B cell (primary cell): ENCODE measurements at regions not wholly inside any gene's neighbourhood (a gene's known extent, or its start where the extent isn't known, plus 50 kb on each side); places are given as distances from the start of the nearest gene placed in this dataset.
"Not testable (repeated sequence)": the region's sequence is repeated elsewhere in the genome, so short reads cannot be mapped to it uniquely, and the experiment has no call there.

ENCODE experiments used
- ATAC-seq: fragments of 200-7000 bp; cut with Tn5 transposase; one replicate; pipeline ENCODE4 v1.10.0; 2021; ENCODE audit warnings: low read depth, mild to moderate bottlenecking, moderate number of reproducible peaks, moderate library complexity
- CTCF ChIA-PET: fragments of 350-600 bp; sonication (Branson Sonifier 250); formaldehyde crosslinking; loops from one replicate; lab custom pipeline; 2021; ENCODE audit warnings: antibody characterized with exemption, inconsistent platforms; lab: Charles Lee
- POLR2A ChIA-PET: fragments of 350-600 bp; sonication (Branson Sonifier 250); formaldehyde crosslinking; loops from one replicate; lab custom pipeline; 2021; ENCODE audit warnings: antibody characterized with exemption; lab: Charles Lee
- DNase-seq: peaks from one replicate; pipeline ENCODE4 v3.0.0; 2013
- H2AFZ ChIP-seq: 2 replicates; pipeline ENCODE4 v1.6.1; 2012; ENCODE audit warnings: mild to moderate bottlenecking, low read depth, low read length; ENCODE audit not compliant: insufficient read depth, poor library complexity, severe bottlenecking
- H3K27ac ChIP-seq, 2 donors: 1 replicate in 1 of 2; 2 replicates in 1 of 2; pipeline ENCODE4 v1.5.1; 2012 to 2013; ENCODE audit warnings: low read length in 2 of 2, mild to moderate bottlenecking in 2 of 2, moderate library complexity in 1 of 2
- H3K27me3 ChIP-seq, 4 experiments: fragments of 200-600 bp in 1 of 4; sonication (generic) in 1 of 4; replicated peaks in 1 of 4; 1 replicate in 2 of 4; 2 replicates in 2 of 4; pipeline versions ENCODE4 v1.6.1 to v1.7.0; 2013 to 2016; ENCODE audit warnings: low read length in 3 of 4, mild to moderate bottlenecking in 2 of 4, mixed read lengths in 1 of 4, moderate library complexity in 1 of 4; ENCODE audit not compliant: insufficient read depth in 4 of 4, control insufficient read depth in 3 of 4; ENCODE audit errors: control extremely low read depth in 1 of 4
- H3K36me3 ChIP-seq, 2 experiments: replicated peaks in 1 of 2; 1 replicate in 1 of 2; 2 replicates in 1 of 2; pipeline versions ENCODE4 v1.6.1 to v1.7.1; 2013; ENCODE audit warnings: low read length in 1 of 2; ENCODE audit not compliant: insufficient read depth in 2 of 2, control insufficient read depth in 1 of 2; ENCODE audit errors: control extremely low read depth in 1 of 2, extremely low read depth in 1 of 2
- H3K4me1 ChIP-seq, 2 donors: fragments of 200-600 bp in 1 of 2; sonication (generic) in 1 of 2; 1 replicate in 1 of 2; 2 replicates in 1 of 2; pipeline versions ENCODE4 v1.5.1 to v1.6.1; 2013 to 2017; ENCODE audit warnings: low read length in 2 of 2; ENCODE audit not compliant: control insufficient read depth in 2 of 2, insufficient read depth in 2 of 2
- H3K4me2 ChIP-seq: replicated peaks from 2 replicates; pipeline ENCODE3; 2012; ENCODE audit warnings: mild to moderate bottlenecking, low read depth, low read length; ENCODE audit not compliant: poor library complexity, severe bottlenecking
- H3K4me3 ChIP-seq, 5 experiments: fragments of 200-600 bp in 1 of 5; sonication (generic) in 1 of 5; 1 replicate in 3 of 5; 2 replicates in 2 of 5; pipeline versions ENCODE4 v1.5.1 to v1.7.0; 2011 to 2016; ENCODE audit warnings: low read length in 4 of 5, mild to moderate bottlenecking in 4 of 5, low read depth in 2 of 5, control low read depth in 1 of 5, moderate library complexity in 1 of 5; ENCODE audit not compliant: insufficient read depth in 1 of 5; ENCODE audit errors: control extremely low read depth in 1 of 5, extremely low read depth in 1 of 5
- H3K79me2 ChIP-seq: fragments of 200-600 bp; sonication (generic); one replicate; pipeline ENCODE4 v1.6.0; 2016; ENCODE audit warnings: low read length; ENCODE audit not compliant: control insufficient read depth, insufficient read depth
- H3K9ac ChIP-seq: fragments of 200-600 bp; sonication (generic); 2 replicates; pipeline ENCODE4 v1.6.1; 2017; ENCODE audit warnings: mild to moderate bottlenecking, low read length, moderate library complexity
- H3K9me3 ChIP-seq, 3 donors: one replicate each; pipeline versions ENCODE4 v1.6.1 to v1.7.1; 2013; ENCODE audit warnings: low read length in 2 of 3; ENCODE audit not compliant: control insufficient read depth in 2 of 3, insufficient read depth in 1 of 3; ENCODE audit errors: control extremely low read depth in 1 of 3
- H4K20me1 ChIP-seq: 2 replicates; pipeline ENCODE4 v1.6.0; 2012; ENCODE audit warnings: mild to moderate bottlenecking, low read length; ENCODE audit not compliant: insufficient read depth, control insufficient read depth, poor library complexity, severe bottlenecking
- H3K27ac Mint-ChIP-seq: one replicate; pipeline ENCODE4 v1.8.0; 2021; ENCODE audit warnings: mixed read lengths
- H3K27me3 Mint-ChIP-seq: one replicate; pipeline ENCODE4 v1.8.0; 2021; ENCODE audit warnings: mixed read lengths
- H3K4me1 Mint-ChIP-seq: one replicate; pipeline ENCODE4 v1.8.0; 2021; ENCODE audit warnings: mixed read lengths
- H3K4me3 Mint-ChIP-seq: one replicate; pipeline ENCODE4 v1.8.0; 2021; ENCODE audit warnings: mixed read lengths
- H3K9me3 Mint-ChIP-seq: one replicate; pipeline ENCODE4 v1.8.0; 2022; ENCODE audit warnings: mixed read lengths; ENCODE audit not compliant: insufficient read depth
- EZH2 ChIP-seq: IDR thresholded peaks from 2 replicates; pipeline ENCODE4 v1.6.1; 2012; ENCODE audit warnings: borderline replicate concordance, low read depth, mild to moderate bottlenecking, moderate library complexity, low read length; ENCODE audit not compliant: insufficient read depth, poor library complexity, severe bottlenecking
- WGBS: methylation state at CpG from one replicate; pipeline ENCODE4 v1.1.5; 2013; ENCODE audit warnings: missing lambda C conversion rate; ENCODE audit not compliant: insufficient coverage; 5-methylcytosine and 5-hydroxymethylcytosine counted together
- intact Hi-C: fragments of 100-400 bp; cut with micrococcal nuclease; formaldehyde crosslinking; loops from one replicate; pipeline ENCODE4 v1.10.0; 2022
- TF ChIP-seq, protein P1 (sequence below): fragments of 200-600 bp; IDR thresholded peaks from one replicate; pipeline ENCODE4 v1.8.0; 2022; ENCODE audit warnings: antibody characterized with exemption, mild to moderate bottlenecking

DNA sequence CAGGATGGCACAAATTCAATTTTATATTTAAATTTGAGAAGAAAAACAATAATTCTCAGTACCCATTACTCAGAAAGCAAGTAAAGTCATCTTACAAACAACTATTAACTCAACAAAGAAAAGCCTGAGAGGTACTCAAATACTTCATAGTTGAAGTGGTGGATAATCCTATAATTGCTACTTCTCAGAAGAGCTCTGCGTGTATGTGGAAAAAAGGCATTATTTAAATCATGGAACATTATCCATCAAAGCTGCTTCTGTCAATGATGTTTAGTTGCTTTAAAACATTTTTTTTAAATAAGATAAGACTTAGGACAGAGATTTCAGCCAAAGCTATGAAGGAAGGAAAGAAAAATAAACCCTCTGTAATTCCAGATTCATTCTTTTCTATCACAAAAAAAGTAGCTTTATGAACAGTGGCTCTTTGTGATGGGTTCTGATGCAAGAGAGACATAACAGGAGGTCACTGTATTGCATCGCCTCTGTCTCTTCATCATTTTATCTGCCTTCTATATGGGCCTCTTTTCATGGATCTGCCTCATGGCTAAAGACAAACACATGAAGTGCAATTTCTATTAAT is 367.9 kb upstream of the SLC35B3 start:
- Mint-ChIP-seq H3K9me3 (peaks cover 3% of the 10 kb centered on the region), H3K4me1 (no peaks in the 10 kb centered on the region), H3K4me3 (no peak overlapping the region), H3K27ac (no peak overlapping the region), H3K27me3 (no peaks in the 10 kb centered on the region)
- Histone ChIP-seq H3K9me3 (no peaks in the 10 kb centered on the region), H3K36me3 (no peaks in the 10 kb centered on the region), H2AFZ (no peak overlapping the region), H3K9ac (no peak overlapping the region), H3K4me2 (no peak overlapping the region), H3K4me1 (no peaks in the 10 kb centered on the region), H4K20me1 (no peaks in the 10 kb centered on the region), H3K4me3 (no peak overlapping the region), H3K27ac (no peak overlapping the region), H3K27me3 (no peaks in the 10 kb centered on the region), H3K79me2 (no peaks in the 10 kb centered on the region)
- TF ChIP-seq, protein P1, sequence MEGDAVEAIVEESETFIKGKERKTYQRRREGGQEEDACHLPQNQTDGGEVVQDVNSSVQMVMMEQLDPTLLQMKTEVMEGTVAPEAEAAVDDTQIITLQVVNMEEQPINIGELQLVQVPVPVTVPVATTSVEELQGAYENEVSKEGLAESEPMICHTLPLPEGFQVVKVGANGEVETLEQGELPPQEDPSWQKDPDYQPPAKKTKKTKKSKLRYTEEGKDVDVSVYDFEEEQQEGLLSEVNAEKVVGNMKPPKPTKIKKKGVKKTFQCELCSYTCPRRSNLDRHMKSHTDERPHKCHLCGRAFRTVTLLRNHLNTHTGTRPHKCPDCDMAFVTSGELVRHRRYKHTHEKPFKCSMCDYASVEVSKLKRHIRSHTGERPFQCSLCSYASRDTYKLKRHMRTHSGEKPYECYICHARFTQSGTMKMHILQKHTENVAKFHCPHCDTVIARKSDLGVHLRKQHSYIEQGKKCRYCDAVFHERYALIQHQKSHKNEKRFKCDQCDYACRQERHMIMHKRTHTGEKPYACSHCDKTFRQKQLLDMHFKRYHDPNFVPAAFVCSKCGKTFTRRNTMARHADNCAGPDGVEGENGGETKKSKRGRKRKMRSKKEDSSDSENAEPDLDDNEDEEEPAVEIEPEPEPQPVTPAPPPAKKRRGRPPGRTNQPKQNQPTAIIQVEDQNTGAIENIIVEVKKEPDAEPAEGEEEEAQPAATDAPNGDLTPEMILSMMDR: no peak
- TF ChIP-seq EZH2: no peak
- ChIA-PET POLR2A (no interaction called here), CTCF (no interaction called here)
- DNase-seq: no peak
- intact Hi-C loops: no loop called here
- WGBS: no CpG with 5 or more reads among the region's 2 CpGs
- ATAC-seq: no peak

- ATAC-seq, intact Hi-C loops, CTCF ChIA-PET, H3K9ac ChIP-seq, H2AFZ ChIP-seq, H3K9me3 Mint-ChIP-seq, H3K79me2 ChIP-seq, H3K36me3 ChIP-seq, H3K27ac ChIP-seq, H3K4me1 ChIP-seq, H3K4me3 ChIP-seq, H3K9me3 ChIP-seq, DNase-seq, H3K4me1 Mint-ChIP-seq, H3K4me3 Mint-ChIP-seq, H3K4me2 ChIP-seq, H4K20me1 ChIP-seq, POLR2A ChIA-PET, H3K27me3 Mint-ChIP-seq, H3K27me3 ChIP-seq, H3K27ac Mint-ChIP-seq: not testable (repeated sequence)
- 75% methylated on average over 3 of the region's 4 CpGs for WGBS
These were observed 367.1 kb upstream of the SLC35B3 start for GRCh38 chr6:8802397-8802796.
